ENCODE measurements at regions not wholly inside any gene's neighbourhood (a gene's known extent, or its start where the extent isn't known, plus 50 kb on each side); places are given as distances from the start of the nearest gene placed in this dataset.
A peak's percentile ranks its signal among the peaks of the same experiment; 100 is the strongest.

- no peak overlapping the region for H3K4me3 ChIP-seq (ENCODE audit: low read length in 3 of 3)
- no peak overlapping the region for H3K9ac ChIP-seq (ENCODE audit: low read length in 3 of 3)
- no peak for TF ChIP-seq CTCF (IDR thresholded peaks at IDR 0.05; ENCODE audit: borderline replicate concordance, extremely low read depth, insufficient read depth)
- intact Hi-C loops (cut with DNase I): no loop called here
- DNase-seq: no peak
- H3K27me3 ChIP-seq (ENCODE audit: control insufficient read depth, insufficient read depth, low read length): no peaks in the 10 kb centered on the region
- FAIRE-seq: no peak
- no peaks in the 10 kb centered on the region for H3K36me3 ChIP-seq (ENCODE audit: control insufficient read depth in 2 of 3, insufficient read depth in 3 of 3, low read length in 3 of 3)
- H3K9me3 ChIP-seq (ENCODE audit: control insufficient read depth in 2 of 3, insufficient read depth in 1 of 3, low read length in 3 of 3): no peaks in the 10 kb centered on the region
- H3K27ac ChIP-seq (ENCODE audit: low read depth in 2 of 2, low read length in 2 of 2): no peak overlapping the region
- H3K4me1 ChIP-seq (ENCODE audit: control insufficient read depth in 2 of 3, insufficient read depth in 2 of 3, low read depth in 1 of 3, low read length in 3 of 3): no peaks in the 10 kb centered on the region
Measured at GRCh38 chr4:177508662-177509061, 66.4 kb upstream of the AGA start.

DNA sequence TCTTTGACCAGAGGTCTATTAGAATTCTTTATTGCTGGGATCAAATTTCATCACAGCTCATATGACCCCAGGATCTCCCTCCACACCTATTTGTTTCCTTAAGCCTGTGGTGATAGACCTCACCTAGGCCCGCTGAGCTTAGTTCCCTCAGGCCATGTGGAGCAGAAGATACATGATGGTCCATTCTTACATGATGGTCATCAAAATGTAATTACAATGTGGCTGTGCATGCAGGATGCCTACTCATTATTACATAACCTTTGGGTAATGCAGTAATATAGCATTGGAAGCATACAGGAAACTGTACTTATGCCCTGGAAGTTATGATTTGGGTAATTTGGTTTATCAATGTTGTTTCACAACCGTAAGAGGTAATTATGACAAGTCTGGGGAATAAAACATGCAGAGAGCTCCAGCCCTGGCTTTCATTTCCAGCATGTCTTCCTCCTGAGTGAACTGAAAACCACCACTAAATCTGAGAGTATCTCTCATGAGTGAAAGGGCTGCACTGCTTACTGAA, 67.0 kb upstream of the AGA start:
- Histone ChIP-seq H3K27ac (ENCODE audit: low read depth in 2 of 2, low read length in 2 of 2) (no peak overlapping the region), H3K36me3 (ENCODE audit: control insufficient read depth in 2 of 3, insufficient read depth in 3 of 3, low read length in 3 of 3) (no peaks in the 10 kb centered on the region), H3K4me3 (ENCODE audit: low read length in 3 of 3) (no peak overlapping the region), H3K9me3 (ENCODE audit: control insufficient read depth in 2 of 3, insufficient read depth in 1 of 3, low read length in 3 of 3) (no peaks in the 10 kb centered on the region), H3K27me3 (ENCODE audit: control insufficient read depth, insufficient read depth, low read length) (no peaks in the 10 kb centered on the region), H3K9ac (ENCODE audit: low read length in 3 of 3) (no peak overlapping the region), H3K4me1 (ENCODE audit: control insufficient read depth in 2 of 3, insufficient read depth in 2 of 3, low read depth in 1 of 3, low read length in 3 of 3) (no peaks in the 10 kb centered on the region)
- no peak for TF ChIP-seq CTCF (IDR thresholded peaks at IDR 0.05; ENCODE audit: borderline replicate concordance, extremely low read depth, insufficient read depth)
- intact Hi-C loops (cut with DNase I): no loop called here
- FAIRE-seq: no peak
- DNase-seq: no peak

- no peak overlapping the region for H3K27ac ChIP-seq (ENCODE audit: low read depth in 2 of 2, low read length in 2 of 2)
- H3K27me3 ChIP-seq (ENCODE audit: control insufficient read depth, insufficient read depth, low read length): no peaks in the 10 kb centered on the region
- H3K4me1 ChIP-seq (ENCODE audit: control insufficient read depth in 2 of 3, insufficient read depth in 2 of 3, low read depth in 1 of 3, low read length in 3 of 3): no peaks in the 10 kb centered on the region
- no peak overlapping the region for H3K4me3 ChIP-seq (ENCODE audit: low read length in 3 of 3)
- DNase-seq: peak in 3 of 5 donors; percentile 13 to 38 (median 37)
- H3K9ac ChIP-seq (ENCODE audit: low read length in 3 of 3): no peak overlapping the region
- TF ChIP-seq CTCF (IDR thresholded peaks at IDR 0.05; ENCODE audit: borderline replicate concordance, extremely low read depth, insufficient read depth): no peak
- H3K36me3 ChIP-seq (ENCODE audit: control insufficient read depth in 2 of 3, insufficient read depth in 3 of 3, low read length in 3 of 3): no peaks in the 10 kb centered on the region
- FAIRE-seq: no peak
- no peaks in the 10 kb centered on the region for H3K9me3 ChIP-seq (ENCODE audit: control insufficient read depth in 2 of 3, insufficient read depth in 1 of 3, low read length in 3 of 3)
- intact Hi-C loops (cut with DNase I): no loop called here
Measured at GRCh38 chr4:177511611-177512010, 69.4 kb upstream of the AGA start.

DNA sequence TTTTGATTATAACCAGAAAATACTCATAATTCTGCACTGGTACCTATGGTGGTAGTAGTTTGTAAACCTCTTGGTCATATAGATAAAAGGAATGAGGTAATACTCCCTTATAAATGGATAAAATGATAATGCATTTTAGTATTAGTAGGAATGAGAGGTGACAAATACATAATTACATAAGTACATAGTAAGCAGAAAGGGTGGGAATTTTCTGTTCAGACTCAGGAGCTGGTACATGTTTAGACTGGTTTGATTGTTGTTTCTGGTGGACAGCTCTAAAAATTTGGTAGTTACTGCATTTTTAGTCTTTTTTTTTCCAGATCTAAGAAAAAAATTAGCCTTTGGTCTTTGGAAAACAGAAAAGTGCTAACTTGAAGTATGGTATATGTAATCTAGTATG, 70.4 kb upstream of the AGA start:
- Histone ChIP-seq H3K27ac (ENCODE audit: low read depth in 2 of 2, low read length in 2 of 2) (no peak overlapping the region), H3K9ac (ENCODE audit: low read length in 3 of 3) (no peak overlapping the region), H3K27me3 (ENCODE audit: control insufficient read depth, insufficient read depth, low read length) (no peaks in the 10 kb centered on the region), H3K4me1 (ENCODE audit: control insufficient read depth in 2 of 3, insufficient read depth in 2 of 3, low read depth in 1 of 3, low read length in 3 of 3) (no peaks in the 10 kb centered on the region), H3K4me3 (ENCODE audit: low read length in 3 of 3) (no peak overlapping the region), H3K9me3 (ENCODE audit: control insufficient read depth in 2 of 3, insufficient read depth in 1 of 3, low read length in 3 of 3) (no peaks in the 10 kb centered on the region), H3K36me3 (ENCODE audit: control insufficient read depth in 2 of 3, insufficient read depth in 3 of 3, low read length in 3 of 3) (no peaks in the 10 kb centered on the region)
- FAIRE-seq (no peak), DNase-seq (no peak)
- intact Hi-C loops (cut with DNase I): no loop called here
- no peak for TF ChIP-seq CTCF (IDR thresholded peaks at IDR 0.05; ENCODE audit: borderline replicate concordance, extremely low read depth, insufficient read depth)

Data from kidney (tissue), 13 donors.